NCI-H69 (cell line): ENCODE measurements at regions not wholly inside any gene's neighbourhood (a gene's known extent, or its start where the extent isn't known, plus 50 kb on each side); places are given as distances from the start of the nearest gene placed in this dataset.
"Not testable (repeated sequence)": the region's sequence is repeated elsewhere in the genome, so short reads cannot be mapped to it uniquely, and the experiment has no call there.

ENCODE experiments used
- DNase-seq: peaks from one replicate; lab custom pipeline; 2025; lab: John Stamatoyannopoulos, UW

DNA sequence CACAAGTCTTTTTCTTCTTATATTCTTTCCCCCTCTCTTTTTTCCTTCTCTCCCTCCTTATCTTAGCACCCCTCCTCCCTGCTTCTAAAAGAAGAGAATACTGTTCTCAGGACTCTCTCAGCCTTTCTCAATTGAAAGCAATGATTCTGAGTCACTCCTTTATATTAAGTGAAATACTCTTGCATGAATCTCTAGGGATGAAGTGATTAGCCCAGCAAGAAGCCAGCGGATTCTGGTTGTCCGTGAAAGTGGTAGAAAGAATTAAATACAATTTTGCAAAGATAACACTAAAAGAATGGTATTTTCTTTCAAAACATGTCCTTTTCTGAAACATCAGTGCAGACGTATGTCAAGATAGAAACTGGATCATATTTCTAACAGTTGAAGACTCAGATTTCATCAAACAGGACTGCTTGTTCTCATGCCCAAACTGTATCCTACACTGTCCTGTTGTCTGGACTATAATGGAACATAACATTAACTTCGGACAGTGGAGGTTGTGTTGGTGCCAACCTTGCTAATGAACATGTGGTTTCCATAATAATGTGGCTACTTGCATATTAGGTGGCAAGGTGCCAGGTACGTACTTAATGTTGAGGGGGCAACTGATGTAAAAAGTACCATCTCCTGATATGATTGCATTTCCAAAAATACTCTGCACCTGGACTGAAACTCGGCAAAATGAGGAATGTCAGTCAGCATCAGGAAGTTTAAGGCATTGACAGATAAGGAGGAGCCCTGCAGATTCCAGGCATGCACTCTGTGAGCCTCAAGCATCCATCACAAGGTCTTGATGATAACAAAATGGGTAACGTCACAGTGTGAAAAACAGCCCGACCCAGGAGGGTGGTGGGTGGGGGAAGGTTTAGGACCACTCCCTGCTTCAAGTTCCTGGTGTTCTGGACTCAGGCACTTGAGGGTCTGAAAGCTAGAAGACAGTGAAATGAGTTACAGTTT is 357.2 kb downstream of the DLEU7 start:
- peak; percentile 20 for DNase-seq

DNA sequence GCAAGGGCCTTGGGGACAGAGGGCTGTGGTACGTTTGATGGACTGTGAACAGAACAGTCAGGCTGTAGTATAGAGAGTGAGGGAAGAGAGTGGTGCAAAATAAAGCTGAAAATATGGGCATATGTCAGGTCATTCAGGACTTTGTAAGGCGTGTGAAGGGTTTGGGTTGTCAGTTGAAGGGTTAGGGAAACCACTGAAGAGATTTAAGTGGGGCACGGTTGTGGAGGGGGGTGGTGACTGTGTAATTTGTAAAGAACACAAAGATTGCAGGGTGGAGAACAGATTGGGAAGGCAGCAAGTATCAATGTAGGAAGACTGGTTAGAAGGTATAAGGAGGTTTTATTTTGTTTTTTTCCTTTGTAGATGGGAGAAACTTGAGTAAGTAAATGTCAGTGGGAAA is 349.8 kb downstream of the DLEU7 start:
- no peak for DNase-seq

DNA sequence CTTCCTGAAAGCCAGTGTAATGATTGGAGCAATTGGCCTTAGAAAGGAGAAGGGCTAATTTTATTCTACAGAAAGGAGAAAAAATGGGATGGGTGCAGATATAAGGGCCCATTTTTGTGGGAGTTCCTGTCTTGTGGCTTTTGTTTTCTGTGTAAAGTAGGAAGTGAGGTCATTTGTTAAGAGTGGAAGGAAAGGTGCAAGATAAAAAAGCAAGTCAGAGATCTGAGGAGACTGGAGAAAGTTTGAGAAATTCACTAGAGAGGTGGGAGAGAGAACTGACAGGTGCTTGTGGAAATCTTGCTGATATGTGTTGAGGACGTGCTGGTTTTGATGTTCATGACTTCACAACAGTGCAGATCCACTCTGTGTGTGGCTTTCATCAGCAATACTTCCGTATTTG is 349.4 kb downstream of the DLEU7 start:
- DNase-seq: no peak

DNA sequence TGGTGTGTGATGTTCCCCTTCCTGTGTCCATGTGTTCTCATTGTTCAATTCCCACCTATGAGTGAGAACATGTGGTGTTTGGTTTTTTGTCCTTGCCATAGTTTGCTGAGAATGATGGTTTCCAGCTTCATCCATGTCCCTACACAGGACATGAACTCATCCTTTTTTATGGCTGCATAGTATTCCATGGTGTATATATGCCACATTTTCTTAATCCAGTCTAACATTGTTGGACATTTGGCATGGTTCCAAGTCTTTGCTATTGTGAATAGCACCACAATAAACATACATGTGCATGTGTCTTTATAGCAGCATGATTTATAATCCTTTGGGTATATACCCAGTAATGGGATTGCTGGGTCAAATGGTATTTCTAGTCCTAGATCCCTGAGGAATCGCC is 340.3 kb downstream of the DLEU7 start:
- not testable (repeated sequence) for DNase-seq

DNA sequence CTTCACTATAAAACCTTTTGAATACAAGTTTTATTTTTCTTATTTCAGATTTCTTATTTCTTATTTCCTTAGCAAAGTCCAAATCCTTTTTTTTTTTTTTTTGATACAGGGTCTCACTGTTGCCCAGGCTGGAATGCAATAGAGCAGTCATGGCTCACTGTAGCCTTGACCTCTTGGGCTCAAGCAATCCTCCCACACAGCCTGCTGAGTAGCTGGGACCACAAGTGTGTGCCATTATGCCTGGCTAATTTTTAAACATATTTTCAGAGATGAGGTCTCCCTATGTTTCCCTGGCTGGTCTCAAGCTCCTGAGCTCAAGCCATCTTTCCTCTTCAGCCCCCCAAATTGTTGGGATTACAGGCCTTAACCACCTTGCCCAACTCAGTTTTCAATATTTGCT is 334.3 kb downstream of the DLEU7 start:
- no peak for DNase-seq

DNA sequence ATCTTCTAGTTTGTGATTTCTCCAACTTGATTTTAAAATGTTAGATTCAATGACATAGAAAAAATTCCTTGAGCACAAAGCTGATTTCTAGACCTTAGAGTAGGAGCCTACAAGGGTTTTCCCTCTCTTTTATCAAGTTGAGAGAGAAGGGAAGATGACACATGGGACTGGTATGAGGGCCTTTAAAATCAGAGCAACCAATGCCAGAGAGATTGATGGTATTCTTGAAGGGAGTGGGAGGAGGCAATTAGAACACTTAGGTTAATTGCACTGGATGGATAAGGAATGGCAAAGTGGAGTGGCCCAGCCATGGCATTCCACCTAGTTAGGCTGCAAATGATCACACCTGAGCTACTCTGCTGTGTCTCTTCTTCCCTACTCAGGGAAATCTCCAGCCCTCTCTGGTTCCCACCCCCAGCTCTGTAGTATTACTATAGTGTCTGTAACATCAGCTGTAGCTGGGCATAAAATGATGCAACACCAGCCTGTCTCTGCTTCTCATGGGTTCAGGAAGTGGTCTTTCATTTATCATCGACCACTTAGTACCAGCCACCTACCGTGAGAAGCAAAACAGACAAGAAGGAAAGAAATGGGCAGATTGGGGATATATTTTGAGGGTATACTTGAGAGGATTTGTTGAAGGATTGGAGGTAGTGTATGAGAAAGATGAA is 333.6 kb downstream of the DLEU7 start:
- DNase-seq: no peak

DNA sequence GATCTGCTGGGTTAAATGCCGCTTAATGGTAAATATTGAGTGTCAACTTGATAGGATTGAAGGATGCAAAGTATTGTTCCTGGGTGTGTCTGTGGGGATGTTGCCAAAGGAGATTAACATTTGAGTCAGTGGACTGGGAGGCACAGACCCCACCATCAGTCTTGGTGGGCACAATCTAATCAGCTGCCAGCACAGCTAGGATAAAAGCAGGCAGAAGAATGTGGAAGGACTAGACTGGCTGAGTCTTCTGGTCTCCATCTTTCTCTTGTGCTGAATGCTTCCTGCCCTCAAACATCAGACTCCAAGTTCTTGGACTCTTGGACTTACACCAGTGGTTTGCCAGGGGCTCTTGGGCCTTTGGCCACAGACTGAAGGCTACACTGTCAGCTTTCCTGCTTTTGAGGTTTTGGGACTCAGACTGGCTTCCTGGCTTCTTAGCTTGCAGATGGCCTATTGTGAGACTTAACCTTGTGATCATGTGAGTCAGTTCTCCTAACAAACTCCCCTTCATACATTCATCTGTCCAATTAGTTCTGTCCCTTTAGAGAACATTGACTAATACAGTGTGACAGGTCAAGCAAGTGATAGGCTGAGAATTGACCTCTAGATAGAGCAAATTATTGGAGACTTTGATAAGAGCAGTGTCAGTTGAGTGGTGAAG is 332.5 kb downstream of the DLEU7 start:
- not testable (repeated sequence) for DNase-seq

DNA sequence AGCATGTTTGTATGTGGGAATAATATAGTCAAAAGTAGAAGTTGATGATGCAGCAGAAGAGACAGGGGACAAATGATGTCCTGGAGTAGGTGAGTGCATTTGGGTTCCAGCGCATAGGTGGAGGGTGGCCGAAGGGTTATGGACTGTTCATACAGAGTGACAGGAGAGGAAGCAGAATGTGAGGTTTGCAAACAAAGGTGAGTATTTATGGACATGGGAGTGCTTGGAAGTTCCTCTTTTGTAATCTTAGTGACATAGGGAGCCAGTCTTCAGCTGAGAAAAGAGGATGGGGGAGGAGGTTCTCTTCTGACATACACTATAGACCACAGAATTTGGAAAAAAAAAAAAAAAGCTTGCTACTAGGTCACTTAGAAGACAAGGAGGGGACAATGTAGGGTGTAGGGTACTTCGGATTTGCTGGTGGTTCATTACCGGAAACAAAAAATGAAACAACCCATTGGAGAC is 331.6 kb downstream of the DLEU7 start:
- DNase-seq: no peak

DNA sequence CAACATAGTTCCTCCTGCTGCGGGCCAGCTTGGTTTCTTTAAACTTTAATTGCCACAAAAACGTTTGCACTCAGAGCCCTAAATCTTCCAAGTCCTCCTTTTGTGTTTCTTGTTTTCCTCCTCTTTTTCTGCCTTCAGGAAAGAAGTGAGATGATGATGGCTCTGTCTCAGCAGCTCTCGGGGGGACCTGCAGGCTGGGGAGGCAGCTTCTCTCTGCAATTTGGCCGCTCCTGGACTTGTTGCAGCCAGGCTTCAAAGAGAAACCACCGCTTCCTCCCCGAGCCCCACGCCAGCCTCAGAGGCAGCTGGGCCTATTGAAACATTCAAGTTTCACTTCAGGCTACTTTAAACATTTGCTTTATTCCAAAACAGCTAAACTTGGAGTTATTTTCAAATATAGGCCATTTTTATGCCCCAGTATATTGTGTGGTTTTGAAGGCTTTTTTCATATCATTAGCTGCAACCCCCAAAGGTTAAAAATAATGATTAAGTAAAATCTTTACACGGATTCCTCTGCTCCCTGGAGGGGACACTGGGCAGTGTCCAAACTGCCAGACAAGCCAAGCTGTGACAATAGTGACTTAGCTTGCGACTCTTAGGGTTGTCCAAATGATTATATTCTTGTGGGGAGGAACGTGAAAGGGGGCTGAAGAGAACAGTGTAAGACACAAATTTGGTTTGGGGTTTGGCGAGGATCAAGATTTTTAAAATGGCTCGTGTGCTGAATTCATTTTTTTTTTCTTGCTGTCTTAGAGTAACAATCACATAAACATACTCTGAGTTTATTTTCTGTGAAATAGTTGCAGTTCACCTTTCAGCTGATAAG is 330.8 kb downstream of the DLEU7 start:
- peak; percentile 57 for DNase-seq

DNA sequence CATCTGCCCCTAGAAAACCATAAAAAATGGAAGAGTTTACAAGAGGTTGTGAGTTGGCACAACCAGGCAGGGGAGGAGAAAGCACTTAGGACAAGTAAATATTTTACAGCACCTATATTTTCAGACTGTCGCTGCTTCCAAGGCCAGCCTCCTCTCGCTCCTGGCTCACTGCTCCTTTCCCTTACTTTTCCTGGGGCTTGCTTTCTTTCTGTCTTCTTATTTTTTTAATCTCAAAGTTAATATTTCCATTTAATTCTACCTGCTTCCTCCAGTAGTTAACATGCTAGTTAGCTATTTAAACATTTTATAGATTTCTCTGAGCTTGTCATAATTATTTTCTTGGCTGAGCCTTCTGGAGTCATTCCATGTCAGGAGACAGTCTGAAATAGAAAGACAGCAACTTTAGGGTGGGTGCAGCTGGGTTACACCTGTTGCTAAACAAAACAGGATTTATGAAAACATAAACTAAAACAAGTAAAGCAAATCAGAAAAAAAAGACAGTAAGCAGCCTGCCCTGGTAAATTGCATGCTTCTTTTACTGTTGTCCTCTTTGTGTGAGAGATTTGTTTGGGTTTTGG is 330.1 kb downstream of the DLEU7 start:
- DNase-seq: peak; percentile 61

DNA sequence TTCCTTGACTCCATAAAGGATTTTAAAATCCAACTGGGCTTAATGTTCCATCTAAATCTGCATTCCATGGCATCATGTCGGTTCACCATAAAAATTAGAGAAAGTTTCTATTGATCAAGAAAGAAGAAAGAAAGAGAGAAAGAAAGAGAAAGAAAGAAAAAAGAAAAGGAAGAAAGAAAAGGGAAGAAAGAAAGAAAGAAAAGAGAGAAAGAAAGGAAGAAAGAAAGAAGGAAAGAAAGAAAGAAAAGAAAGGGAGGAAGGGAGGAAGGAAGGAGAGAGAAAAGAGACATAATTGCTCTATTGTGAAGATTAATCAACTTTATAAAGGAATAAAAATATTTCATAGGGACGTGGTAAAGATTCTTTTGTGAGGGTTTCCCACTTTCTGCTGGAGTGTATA is 329.2 kb downstream of the DLEU7 start:
- DNase-seq: no peak

DNA sequence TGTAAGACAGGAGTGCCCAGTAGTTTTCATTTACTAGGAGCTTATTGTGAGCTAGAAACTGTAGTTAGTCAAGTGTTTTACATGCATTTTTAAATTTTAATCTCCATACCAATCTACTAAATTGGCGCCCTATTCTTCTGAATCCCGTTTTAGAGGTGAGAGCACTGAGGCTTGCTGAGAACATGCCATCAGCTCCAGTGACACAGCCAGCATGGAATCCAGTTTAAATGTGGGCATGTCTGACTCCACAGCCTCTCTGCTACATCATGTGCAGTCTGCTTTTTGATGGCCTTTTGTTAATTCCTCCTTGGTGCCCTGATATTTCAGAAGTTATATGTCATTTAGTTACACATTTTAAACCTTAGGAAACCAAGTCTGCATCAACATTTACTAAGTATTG is 325.4 kb downstream of the DLEU7 start:
- DNase-seq: no peak

DNA sequence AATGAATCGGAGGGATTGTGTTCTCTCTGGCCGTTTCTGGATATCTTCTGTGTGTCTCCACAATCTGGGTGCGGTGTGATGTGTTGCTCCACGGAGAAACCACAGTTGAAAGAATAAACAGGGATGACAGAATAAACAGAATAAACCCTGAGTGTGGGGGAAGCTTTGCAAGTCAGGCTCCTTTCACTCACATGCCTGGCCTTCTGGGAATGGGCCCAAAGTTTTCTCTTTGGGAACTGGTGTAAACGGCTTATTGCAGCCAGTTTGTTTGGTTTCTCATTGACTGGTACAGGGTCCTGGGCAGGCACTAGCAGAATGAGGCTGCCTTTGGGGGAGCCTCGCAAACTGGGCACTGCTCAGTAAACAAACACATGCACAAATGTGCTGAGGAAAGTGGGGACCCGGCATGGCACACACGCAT is 324.7 kb downstream of the DLEU7 start:
- DNase-seq: no peak

DNA sequence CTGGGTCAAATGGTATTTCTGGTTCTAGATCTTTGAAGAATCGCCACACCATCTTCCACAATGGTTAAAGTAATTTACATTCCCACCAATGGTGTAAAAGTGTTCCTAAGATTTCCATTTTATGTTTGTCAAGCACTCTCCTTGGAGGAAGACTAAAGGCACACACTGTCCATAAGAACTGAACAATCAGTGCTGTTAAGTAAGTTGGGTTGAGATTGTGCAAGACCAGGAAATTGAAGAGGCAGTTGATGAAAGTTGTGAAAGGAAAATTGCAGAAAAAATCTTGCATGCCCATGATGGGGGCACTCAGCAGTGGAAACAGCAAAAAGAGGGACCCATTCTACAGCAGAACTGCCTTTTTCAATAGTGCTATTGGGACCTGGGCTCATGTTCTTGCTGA is 323.6 kb downstream of the DLEU7 start:
- DNase-seq: no peak

DNA sequence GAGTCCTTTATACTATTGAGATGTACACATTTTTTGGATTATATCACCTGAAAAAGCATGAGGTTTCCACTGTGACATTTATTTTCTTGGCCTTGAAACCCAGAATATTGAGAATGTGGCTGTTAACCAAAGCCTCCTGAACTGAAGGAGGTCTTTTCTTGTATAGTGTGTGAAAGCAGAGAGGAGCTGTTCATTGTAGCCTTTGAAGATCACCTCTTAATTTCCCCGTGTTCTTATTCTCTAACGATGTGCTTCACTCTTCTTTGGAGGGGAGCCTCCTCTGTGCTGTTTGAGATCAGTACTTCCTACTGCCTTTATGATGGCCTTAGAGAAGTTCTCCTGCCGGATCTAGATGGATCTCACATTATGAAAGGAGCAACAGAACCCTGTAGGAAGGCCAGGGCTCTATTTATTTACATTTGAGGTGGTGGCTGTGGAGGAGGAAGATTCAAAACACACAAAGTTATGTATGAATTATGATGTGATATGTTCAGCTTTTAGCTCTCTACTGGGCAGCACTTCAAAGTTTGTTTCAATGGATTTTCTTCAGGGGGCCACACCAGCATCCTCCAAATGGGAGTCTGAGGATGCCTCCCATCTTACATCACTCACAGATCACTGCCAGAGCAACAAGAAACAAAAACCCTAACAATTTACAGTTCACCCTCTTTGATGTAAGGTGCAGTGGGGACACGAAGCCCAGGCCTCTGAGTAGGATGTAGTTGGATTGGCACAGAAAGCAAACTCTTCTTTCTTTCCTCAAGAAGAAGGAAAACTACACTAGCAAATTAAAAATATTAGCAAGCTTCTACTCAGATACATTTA is 322.3 kb downstream of the DLEU7 start:
- peak; percentile 46 for DNase-seq

DNA sequence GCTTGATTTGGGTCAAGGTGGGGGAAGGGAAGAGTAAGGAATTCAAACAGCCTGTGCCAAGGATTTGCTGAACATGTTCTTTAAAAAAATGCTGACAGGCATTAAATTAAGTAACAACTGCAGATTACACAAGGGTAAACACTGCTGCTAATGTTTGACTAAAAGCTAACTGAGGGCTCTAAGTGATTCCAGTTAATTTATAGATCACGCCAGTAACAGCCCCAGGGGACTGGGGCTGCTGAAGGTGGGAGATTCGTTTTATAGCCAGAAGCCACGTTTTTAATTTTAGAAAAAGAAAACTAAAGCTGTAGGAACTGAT is 321.7 kb downstream of the DLEU7 start:
- DNase-seq: peak; percentile 90

DNA sequence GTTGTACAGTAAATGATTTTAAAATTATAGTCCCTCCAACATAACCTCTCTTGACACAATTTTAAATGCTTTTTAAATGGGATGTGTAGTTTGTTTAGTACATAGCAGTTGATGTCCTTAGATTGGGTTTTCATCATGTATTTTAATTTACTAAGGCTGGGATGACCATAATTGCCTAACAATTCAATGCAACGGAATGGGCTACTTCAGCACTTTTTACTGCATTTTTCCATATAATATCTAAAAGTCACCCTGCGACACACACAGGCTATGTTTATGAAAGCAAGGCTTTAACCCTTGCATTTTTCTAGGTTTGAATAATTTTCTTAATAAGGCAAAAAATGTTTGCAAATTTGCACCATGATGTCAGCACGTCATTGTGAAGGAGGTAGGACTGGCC is 321.0 kb downstream of the DLEU7 start:
- no peak for DNase-seq

DNA sequence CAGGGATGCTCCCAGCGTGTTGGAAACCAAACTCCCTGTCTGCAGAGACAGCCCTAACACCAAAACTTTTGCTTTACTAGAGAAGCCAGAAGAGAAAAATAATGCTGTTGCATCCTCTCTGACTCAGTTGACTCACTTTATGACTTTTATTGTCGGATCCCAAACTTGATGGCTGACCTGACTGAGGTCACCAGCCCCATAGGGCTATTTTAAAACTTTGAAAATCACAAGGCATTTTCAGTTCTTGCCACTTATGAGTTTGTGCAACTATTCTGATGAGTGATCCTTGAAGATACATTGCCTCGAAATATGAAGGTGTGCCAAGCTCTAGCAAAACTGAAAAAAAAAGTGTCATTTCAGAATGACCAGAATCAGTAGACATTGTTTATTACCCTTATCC is 320.2 kb downstream of the DLEU7 start:
- no peak for DNase-seq

DNA sequence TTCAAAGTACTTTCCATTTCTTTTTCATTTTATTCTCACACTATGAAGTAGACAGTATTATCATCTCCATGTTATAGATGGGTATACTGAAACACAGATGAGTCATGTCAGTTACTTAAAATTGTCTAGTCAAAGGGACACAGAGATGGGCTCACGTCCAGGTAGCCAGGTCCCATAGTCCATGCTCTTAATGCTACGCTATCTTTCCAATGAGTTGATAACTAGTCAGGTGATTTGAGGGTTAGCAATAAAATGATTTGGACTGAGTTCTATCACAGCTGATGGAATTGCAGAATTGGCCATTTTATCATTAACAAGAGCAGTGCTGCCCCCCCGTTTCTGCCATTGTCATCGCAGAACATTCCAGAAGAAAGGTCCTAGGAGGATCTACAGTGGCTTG is 318.9 kb downstream of the DLEU7 start:
- DNase-seq: no peak

DNA sequence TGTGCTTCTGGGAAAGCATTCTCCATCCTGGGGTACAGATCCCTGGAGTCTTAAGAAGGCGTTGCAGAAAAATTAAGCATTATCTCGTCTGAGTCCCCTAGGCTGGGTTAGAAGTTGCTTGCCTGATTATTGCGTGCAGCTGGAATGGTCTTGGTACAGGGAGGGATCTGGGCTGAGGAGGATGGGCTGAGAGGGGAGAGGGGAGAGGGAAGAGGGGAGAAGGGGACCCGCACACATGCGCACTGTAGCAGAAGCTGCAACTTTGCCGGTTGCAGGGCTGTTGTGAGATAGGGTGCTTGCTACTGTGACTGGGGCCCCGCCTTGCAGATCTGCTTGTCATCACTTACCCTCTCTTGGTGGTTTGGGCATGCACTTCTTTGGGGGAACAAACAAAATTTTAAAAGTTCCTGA is 316.8 kb downstream of the DLEU7 start:
- no peak for DNase-seq

DNA sequence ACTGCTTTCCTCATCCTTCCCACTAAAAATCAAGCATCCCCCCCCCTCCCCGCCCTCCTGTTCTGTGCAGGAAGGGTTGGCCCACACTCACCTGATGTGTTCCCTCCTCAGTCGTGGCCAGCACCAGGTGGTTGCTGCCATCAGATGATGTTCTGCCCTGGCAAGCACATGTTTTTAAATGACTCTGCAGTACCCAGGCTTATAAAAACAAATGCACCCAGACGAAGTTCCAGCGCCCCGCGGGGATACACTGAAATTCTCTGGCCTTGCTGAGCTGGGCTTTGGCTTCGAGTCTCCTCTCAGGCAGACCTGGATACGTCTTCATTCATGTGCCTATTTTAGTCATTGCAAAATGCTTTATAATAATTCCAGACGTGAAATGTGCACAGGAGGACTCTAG is 316.3 kb downstream of the DLEU7 start:
- DNase-seq: peak; percentile 80
